ENCODE measurements at regions not wholly inside any gene's neighbourhood (a gene's known extent, or its start where the extent isn't known, plus 50 kb on each side); places are given as distances from the start of the nearest gene placed in this dataset.

- no peaks in the 10 kb centered on the region for H3K36me3 ChIP-seq
- H3K27ac ChIP-seq, result no peak overlapping the region
- no peaks in the 10 kb centered on the region for H3K27me3 ChIP-seq
- H3K4me3 ChIP-seq, result no peak overlapping the region
- intact Hi-C loops (cut with DNase I), result no loop called here
- TF ChIP-seq POLR2A (IDR thresholded peaks at IDR 0.05), result no peak
- no peak for TF ChIP-seq CTCF (IDR thresholded peaks at IDR 0.05)
- no peaks in the 10 kb centered on the region for H3K9me3 ChIP-seq
- no peak for DNase-seq
- no peaks in the 10 kb centered on the region for H3K4me1 ChIP-seq
Observed at GRCh38 chr2:150925611-150926010, 336.1 kb downstream of the RBM43 start.

GRCh38 chr2:150924878-150925277 is 336.8 kb downstream of the RBM43 start:
- Histone ChIP-seq H3K4me3 (no peak overlapping the region), H3K36me3 (no peaks in the 10 kb centered on the region), H3K27me3 (no peaks in the 10 kb centered on the region), H3K4me1 (no peaks in the 10 kb centered on the region), H3K27ac (no peak overlapping the region), H3K9me3 (no peaks in the 10 kb centered on the region)
- DNase-seq, result no peak
- no peak for TF ChIP-seq CTCF (IDR thresholded peaks at IDR 0.05)
- 61 to 72% methylated on average over 5 of the region's 5 CpGs for WGBS, 2 donors
- intact Hi-C loops (cut with DNase I), result no loop called here

GRCh38 chr2:150919901-150920300 is 341.8 kb downstream of the RBM43 start:
- TF ChIP-seq POLR2A (IDR thresholded peaks at IDR 0.05) (no peak), CTCF (IDR thresholded peaks at IDR 0.05) (no peak)
- WGBS, 2 donors, result 88 to 90% methylated on average over 5 of the region's 5 CpGs

GRCh38 chr2:150917961-150918713 is 343.5 kb downstream of the RBM43 start:
- Histone ChIP-seq H3K27ac (no peak overlapping the region), H3K36me3 (no peaks in the 10 kb centered on the region), H3K4me1 (no peaks in the 10 kb centered on the region), H3K27me3 (no peaks in the 10 kb centered on the region), H3K4me3 (no peak overlapping the region), H3K9me3 (no peaks in the 10 kb centered on the region)
- DNase-seq, result no peak
- WGBS, 2 donors, result 78 to 82% methylated on average over 7 of the region's 7 CpGs
- intact Hi-C loops (cut with DNase I), result no loop called here
- TF ChIP-seq POLR2A (IDR thresholded peaks at IDR 0.05), result no peak
- no peak for TF ChIP-seq CTCF (IDR thresholded peaks at IDR 0.05)

More at GRCh38 chr2:150919901-150920300, 341.8 kb downstream of the RBM43 start:
- intact Hi-C loops (cut with DNase I), result no loop called here
- H3K4me1 ChIP-seq, result no peaks in the 10 kb centered on the region
- no peak overlapping the region for H3K4me3 ChIP-seq
- no peaks in the 10 kb centered on the region for H3K36me3 ChIP-seq
- no peak for DNase-seq
- no peaks in the 10 kb centered on the region for H3K27me3 ChIP-seq
- no peaks in the 10 kb centered on the region for H3K9me3 ChIP-seq
- no peak overlapping the region for H3K27ac ChIP-seq

GRCh38 chr2:150916467-150917396 is 344.9 kb downstream of the RBM43 start:
- H3K9me3 ChIP-seq, result no peaks in the 10 kb centered on the region
- TF ChIP-seq CTCF (IDR thresholded peaks at IDR 0.05), result no peak
- TF ChIP-seq POLR2A (IDR thresholded peaks at IDR 0.05), result no peak
- H3K27ac ChIP-seq, result no peak overlapping the region
- H3K36me3 ChIP-seq, result no peaks in the 10 kb centered on the region
- H3K27me3 ChIP-seq, result no peaks in the 10 kb centered on the region
- H3K4me1 ChIP-seq, result peaks cover 0 to 8% (median 0%) of the 10 kb centered on the region in 3 donors
- H3K4me3 ChIP-seq, result no peak overlapping the region
- intact Hi-C loops (cut with DNase I), result no loop called here
- WGBS, 2 donors, result 83 to 87% methylated on average over 8 of the region's 8 CpGs
- no peak for DNase-seq

Data from esophagus squamous epithelium (tissue), 5 donors.